Vagina (tissue), 2 donors: ENCODE measurements at regions not wholly inside any gene's neighbourhood (a gene's known extent, or its start where the extent isn't known, plus 50 kb on each side); places are given as distances from the start of the nearest gene placed in this dataset.

Experiments used
- DNase-seq, 2 donors: peaks; one replicate each; pipeline ENCODE4 v3.0.0-alpha.2; 2017; ENCODE audit errors: extremely low spot score in 2 of 2
- H3K27ac ChIP-seq: fragments of 200-600 bp; sonication (generic); one replicate; pipeline ENCODE4 v1.5.1; 2019
- H3K27me3 ChIP-seq: fragments of 200-600 bp; sonication (generic); one replicate; pipeline ENCODE4 v1.5.1; 2019
- H3K36me3 ChIP-seq, 2 donors: fragments of 200-600 bp; sonication (generic); one replicate each; pipeline ENCODE4 v1.5.1; 2017 to 2019
- H3K4me1 ChIP-seq: fragments of 200-600 bp; sonication (generic); one replicate; pipeline ENCODE4 v1.5.1; 2019
- H3K4me3 ChIP-seq, 2 donors: fragments of 200-600 bp; sonication (generic); 1 replicate in 1 of 2; 2 replicates in 1 of 2; pipeline ENCODE4 v1.5.1; 2016 to 2019
- H3K9me3 ChIP-seq: fragments of 200-600 bp; sonication (generic); one replicate; pipeline ENCODE4 v1.5.1; 2019
- CTCF ChIP-seq, 3 experiments: fragments of 450-650 bp in 2 of 3; fragments of 200-600 bp in 1 of 3; sonication (generic) in 1 of 3; IDR thresholded peaks; one replicate each; pipeline ENCODE4 v1.5.1; 2017 to 2019; ENCODE audit warnings: antibody characterized with exemption in 3 of 3, mild to moderate bottlenecking in 2 of 3, moderate library complexity in 2 of 3
- POLR2A ChIP-seq, 2 donors: fragments of 450-650 bp; IDR thresholded peaks; one replicate each; pipeline ENCODE4 v1.6.1; 2017; ENCODE audit warnings: antibody characterized with exemption in 2 of 2, mild to moderate bottlenecking in 2 of 2, moderate library complexity in 2 of 2
- POLR2AphosphoS5 ChIP-seq, 2 donors: sonication (generic); formaldehyde crosslinking; IDR thresholded peaks; one replicate each; pipeline ENCODE4 v1.9.0; 2017; ENCODE audit warnings: antibody characterized with exemption in 2 of 2, mild to moderate bottlenecking in 2 of 2, low read depth in 1 of 2; ENCODE audit not compliant: insufficient read depth in 1 of 2
- intact Hi-C: fragments of 100-400 bp; cut with DNase I; formaldehyde crosslinking; loops from one replicate; pipeline ENCODE4 v1.15.1; 2023

GRCh38 chr4:32400870-32401269, 1680.7 kb downstream of the PCDH7 start:
- Histone ChIP-seq H3K4me1 (no peaks in the 10 kb centered on the region), H3K27ac (no peak overlapping the region), H3K27me3 (no peaks in the 10 kb centered on the region), H3K36me3 (no peaks in the 10 kb centered on the region), H3K9me3 (no peaks in the 10 kb centered on the region), H3K4me3 (no peak overlapping the region)
- TF ChIP-seq POLR2A (IDR thresholded peaks at IDR 0.05) (no peak), POLR2AphosphoS5 (IDR thresholded peaks at IDR 0.05; ENCODE audit: insufficient read depth in 1 of 2, low read depth in 1 of 2) (no peak), CTCF (IDR thresholded peaks at IDR 0.05) (no peak)
- no peak for DNase-seq
- intact Hi-C loops, result no loop called here

GRCh38 chr4:32417113-32417704, 1697.0 kb downstream of the PCDH7 start:
- DNase-seq, result no peak
- H3K27me3 ChIP-seq, result no peaks in the 10 kb centered on the region
- no peaks in the 10 kb centered on the region for H3K9me3 ChIP-seq
- TF ChIP-seq POLR2AphosphoS5 (IDR thresholded peaks at IDR 0.05; ENCODE audit: insufficient read depth in 1 of 2, low read depth in 1 of 2) (no peak), CTCF (IDR thresholded peaks at IDR 0.05) (no peak), POLR2A (IDR thresholded peaks at IDR 0.05) (no peak)
- H3K4me3 ChIP-seq, result no peak overlapping the region
- intact Hi-C loops, result no loop called here
- no peaks in the 10 kb centered on the region for H3K4me1 ChIP-seq
- no peak overlapping the region for H3K27ac ChIP-seq
- H3K36me3 ChIP-seq, result no peaks in the 10 kb centered on the region

- H3K27ac ChIP-seq, result no peak overlapping the region
- H3K27me3 ChIP-seq, result no peaks in the 10 kb centered on the region
- H3K4me3 ChIP-seq, result no peak overlapping the region
- no peaks in the 10 kb centered on the region for H3K4me1 ChIP-seq
- DNase-seq, result no peak
- H3K9me3 ChIP-seq, result no peaks in the 10 kb centered on the region
- TF ChIP-seq POLR2AphosphoS5 (IDR thresholded peaks at IDR 0.05; ENCODE audit: insufficient read depth in 1 of 2, low read depth in 1 of 2), result no peak
- TF ChIP-seq CTCF (IDR thresholded peaks at IDR 0.05), result no peak
- no peak for TF ChIP-seq POLR2A (IDR thresholded peaks at IDR 0.05)
- H3K36me3 ChIP-seq, result no peaks in the 10 kb centered on the region
- intact Hi-C loops, result no loop called here
Observed at GRCh38 chr4:32423267-32423666, 1703.1 kb downstream of the PCDH7 start.

- Histone ChIP-seq H3K27ac (no peak overlapping the region), H3K4me1 (no peaks in the 10 kb centered on the region), H3K36me3 (no peaks in the 10 kb centered on the region), H3K4me3 (no peak overlapping the region), H3K9me3 (no peaks in the 10 kb centered on the region), H3K27me3 (no peaks in the 10 kb centered on the region)
- DNase-seq, result no peak
- no peak for TF ChIP-seq POLR2AphosphoS5 (IDR thresholded peaks at IDR 0.05; ENCODE audit: insufficient read depth in 1 of 2, low read depth in 1 of 2)
- TF ChIP-seq POLR2A (IDR thresholded peaks at IDR 0.05), result no peak
- TF ChIP-seq CTCF (IDR thresholded peaks at IDR 0.05), result no peak
- intact Hi-C loops, result no loop called here
Observed at GRCh38 chr4:32425243-32425642, 1705.1 kb downstream of the PCDH7 start.

- no peaks in the 10 kb centered on the region for H3K36me3 ChIP-seq
- no peak overlapping the region for H3K27ac ChIP-seq
- H3K4me1 ChIP-seq, result no peaks in the 10 kb centered on the region
- DNase-seq, result no peak
- H3K4me3 ChIP-seq, result no peak overlapping the region
- no peaks in the 10 kb centered on the region for H3K27me3 ChIP-seq
- no peak for TF ChIP-seq CTCF (IDR thresholded peaks at IDR 0.05)
- TF ChIP-seq POLR2A (IDR thresholded peaks at IDR 0.05), result no peak
- H3K9me3 ChIP-seq, result no peaks in the 10 kb centered on the region
- intact Hi-C loops, result no loop called here
Observed at GRCh38 chr4:32427566-32427965, 1707.4 kb downstream of the PCDH7 start.
